NCI-H1436 treated with DMSO at 0.1 percent for 48 hours (cell line): ENCODE measurements at regions not wholly inside any gene's neighbourhood (a gene's known extent, or its start where the extent isn't known, plus 50 kb on each side); places are given as distances from the start of the nearest gene placed in this dataset.
A peak's percentile ranks its signal among the peaks of the same experiment; 100 is the strongest.

Experiments used
- DNase-seq: peaks from one replicate; lab custom pipeline; 2025; lab: John Stamatoyannopoulos, UW

DNA sequence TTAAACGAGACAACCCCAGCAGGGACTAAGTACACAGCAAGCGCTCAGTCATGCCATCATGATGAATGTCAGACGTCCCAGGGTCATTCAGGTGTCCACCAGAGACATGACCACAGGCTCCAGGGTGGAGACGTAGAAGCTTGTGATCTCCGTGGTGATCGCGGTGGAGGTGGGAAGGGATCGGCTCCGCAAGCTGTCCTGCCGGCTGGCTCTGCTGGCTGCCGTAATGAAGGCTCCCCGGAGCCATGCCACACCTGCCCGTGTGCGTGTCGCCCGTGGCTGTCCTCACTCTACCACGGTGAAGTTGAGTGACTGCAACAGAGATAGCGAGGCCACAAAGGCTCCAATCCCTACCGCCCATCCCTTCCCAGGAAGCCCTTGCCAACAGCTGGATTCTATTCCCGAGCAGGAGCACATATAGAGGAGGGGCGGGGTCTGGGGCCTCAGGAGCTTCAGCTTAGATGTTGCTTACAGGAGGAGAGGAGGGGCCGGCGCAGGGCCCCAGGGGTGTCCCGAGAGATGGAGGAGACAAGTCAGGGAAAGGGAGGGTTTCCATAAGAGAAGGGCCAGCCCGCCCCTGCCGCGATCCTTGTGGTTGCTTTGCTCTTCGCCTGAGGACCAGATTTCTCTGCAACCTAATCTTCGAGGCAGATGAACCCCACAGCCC lies 332.6 kb upstream of the SFSWAP start:
- DNase-seq: no peak

DNA sequence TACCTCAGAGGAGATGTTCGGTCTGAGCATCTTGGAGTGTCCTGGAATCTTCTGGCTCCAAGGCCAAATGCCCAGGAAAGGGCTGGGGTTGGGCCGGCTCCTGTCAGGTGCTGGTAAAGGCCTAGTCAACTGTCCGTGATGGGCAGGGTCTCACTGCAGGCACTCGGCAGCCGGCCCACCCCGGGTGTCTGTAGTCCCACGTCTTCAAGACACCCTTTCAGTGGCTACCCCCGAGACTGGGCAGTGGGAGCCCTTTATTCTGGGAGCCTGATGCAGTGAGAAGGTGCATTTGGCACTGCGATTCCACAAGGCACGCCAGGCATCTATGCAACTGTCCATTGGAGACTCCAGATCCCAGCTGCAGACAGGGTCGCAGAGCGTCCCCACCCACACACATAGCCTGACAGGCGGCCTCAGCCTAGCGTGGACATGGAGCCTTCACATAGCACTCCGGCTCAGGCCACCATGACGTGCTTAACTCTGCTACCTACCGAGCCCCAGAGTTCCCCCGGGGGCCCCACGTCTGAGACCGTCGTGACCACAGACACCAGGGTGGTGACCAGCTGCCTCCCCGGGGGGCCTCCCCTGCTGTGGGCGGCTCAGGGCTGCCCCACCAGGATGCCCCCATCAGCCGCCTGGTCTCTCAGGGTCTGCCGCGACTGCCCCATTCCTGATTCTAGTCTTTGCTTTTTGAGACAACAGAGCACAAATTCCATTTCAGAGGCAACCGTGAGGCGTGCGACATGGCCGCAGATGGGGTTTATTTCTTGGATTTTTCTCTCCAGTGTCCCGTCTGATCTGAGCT lies 331.8 kb upstream of the SFSWAP start:
- no peak for DNase-seq

DNA sequence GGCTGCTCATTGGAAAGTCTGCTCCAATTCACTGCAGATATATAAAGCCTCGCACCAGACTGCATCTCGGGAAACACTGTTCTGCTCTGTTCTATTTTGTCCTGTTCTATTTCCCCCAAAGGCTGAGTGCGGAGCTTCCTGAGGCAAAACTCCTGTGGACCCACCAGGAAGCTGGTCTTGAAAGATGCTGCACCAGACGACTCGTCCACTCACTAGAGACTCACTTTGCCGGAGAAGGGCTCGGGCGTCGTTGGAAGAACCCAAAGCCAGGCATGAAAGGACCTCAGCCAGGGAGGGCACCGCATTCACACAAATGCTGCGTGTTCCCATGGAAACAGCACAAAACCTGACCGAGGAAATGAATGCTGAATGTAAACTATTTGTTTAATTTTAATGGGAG lies 331.2 kb upstream of the SFSWAP start:
- no peak for DNase-seq

DNA sequence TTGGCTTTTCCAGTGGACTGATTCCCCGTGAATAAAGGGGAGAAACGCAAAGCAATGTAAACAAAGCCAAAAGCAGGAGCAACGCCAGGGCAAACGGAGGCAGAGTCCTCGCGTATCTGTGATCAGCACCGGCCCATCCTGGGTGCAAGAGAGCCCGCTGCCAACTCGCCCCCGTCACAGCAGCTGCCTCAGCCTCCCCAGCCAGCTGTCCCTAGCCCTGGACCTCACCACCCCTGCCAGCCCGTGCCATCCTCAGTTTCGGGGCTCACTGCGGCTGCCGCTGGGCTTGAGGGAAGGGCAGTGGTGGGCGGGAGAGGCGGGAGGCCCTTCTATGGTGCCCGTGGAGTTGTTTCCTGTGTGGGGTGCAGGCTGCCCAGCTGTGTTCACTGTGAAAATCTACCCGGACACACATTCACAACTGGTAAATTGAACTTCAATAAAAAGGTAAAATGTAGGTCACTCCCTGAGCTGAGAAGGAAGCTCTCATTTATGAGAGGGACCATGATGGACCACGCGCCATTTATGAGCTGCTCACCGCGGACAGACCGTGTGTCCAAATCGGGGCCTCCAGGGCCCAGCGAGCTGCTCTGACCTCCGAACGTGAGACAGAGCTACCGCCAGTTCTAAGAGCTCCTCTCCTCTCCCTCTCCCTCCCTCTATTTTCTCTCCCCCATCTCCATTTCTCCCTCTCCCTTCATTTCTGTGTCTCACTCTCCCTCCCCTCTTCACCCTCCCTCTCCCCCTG lies 330.5 kb upstream of the SFSWAP start:
- DNase-seq: no peak

DNA sequence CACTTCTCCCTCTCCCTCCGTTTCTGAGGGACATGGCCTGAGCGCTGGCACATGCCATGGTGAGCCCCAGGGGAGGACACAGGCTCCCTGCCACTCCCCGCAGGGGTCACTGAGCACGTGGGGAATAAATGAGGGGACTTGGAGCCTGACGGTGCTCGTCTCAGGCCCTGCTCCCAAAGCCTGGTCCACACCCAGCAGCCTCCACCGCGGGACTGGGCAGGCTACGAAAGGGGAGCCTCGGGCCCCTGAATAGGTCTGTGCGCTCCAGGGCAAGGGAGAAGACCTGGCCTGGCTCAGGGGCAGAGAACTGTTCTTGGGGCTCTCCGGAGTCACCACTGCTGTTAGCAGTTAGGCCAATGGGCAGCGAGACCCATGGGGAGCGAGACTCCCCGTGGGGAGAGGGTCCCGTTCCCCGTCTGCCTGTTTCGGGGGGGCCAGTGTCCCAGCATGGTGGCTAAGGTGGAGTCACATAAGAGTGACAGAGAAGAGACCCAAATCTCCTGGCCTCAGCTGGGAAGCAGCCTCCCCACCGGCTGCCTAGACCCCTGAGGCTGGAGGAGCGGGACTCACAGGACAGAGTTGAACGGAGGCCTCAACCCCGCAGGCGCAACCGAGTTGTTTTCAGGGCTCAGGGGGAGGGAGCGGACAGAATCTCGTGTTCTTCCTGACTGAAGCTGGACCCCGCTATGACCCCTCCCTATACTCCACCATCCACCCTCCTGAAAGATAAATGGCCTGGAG lies 329.8 kb upstream of the SFSWAP start:
- no peak for DNase-seq

DNA sequence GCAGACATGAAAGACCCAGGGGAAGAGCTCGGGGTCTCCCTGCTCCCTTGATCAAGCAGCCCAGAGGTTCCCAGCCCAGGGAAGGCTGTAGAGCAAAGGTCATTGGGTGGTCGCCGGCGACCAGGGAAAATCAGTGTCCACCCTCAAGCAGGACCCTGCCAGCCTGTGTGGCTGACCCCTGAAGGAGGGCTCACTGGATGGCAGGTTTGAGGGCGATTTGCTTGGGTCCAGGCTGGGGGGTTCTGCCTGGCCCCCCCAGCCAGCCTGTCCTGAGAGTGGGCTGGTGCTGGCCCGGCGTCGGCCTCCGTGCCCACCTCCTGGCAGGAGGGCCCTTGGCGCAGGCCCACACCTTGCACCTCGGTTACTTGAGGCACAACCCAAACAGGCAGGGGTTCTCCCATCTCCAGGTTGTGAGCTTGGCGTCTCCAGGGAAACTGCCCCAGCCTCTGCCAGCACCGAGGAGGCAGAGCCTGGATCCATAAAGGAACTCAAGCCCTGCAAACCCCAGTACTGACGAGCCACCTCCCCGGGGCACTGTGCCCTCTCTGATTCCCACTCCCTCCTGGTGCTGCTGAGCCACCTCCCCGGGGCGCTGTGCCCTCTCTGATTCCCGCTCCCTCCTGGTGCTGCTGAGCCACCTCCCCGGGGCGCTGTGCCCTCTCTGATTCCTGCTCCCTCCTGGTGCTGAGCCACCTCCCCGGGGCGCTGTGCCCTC lies 329.0 kb upstream of the SFSWAP start:
- no peak for DNase-seq

DNA sequence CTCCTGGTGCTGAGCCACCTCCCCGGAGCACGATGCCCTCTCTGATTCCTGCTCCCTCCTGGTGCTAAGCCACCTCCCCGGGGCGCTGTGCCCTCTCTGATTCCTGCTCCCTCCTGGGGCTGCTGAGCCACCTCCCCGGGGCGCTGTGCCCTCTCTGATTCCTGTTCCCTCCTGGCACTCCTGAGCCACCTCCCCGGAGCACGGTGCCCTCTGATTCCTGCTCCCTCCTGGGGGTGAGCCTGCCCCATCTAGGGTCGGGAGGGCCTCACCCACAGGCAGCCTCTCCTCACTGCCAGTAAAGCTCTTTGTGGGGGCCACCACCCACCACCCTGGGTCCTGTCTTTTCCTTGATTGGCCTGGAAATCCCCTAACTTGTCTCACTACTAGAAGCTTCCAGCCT lies 327.6 kb upstream of the SFSWAP start:
- DNase-seq: no peak

DNA sequence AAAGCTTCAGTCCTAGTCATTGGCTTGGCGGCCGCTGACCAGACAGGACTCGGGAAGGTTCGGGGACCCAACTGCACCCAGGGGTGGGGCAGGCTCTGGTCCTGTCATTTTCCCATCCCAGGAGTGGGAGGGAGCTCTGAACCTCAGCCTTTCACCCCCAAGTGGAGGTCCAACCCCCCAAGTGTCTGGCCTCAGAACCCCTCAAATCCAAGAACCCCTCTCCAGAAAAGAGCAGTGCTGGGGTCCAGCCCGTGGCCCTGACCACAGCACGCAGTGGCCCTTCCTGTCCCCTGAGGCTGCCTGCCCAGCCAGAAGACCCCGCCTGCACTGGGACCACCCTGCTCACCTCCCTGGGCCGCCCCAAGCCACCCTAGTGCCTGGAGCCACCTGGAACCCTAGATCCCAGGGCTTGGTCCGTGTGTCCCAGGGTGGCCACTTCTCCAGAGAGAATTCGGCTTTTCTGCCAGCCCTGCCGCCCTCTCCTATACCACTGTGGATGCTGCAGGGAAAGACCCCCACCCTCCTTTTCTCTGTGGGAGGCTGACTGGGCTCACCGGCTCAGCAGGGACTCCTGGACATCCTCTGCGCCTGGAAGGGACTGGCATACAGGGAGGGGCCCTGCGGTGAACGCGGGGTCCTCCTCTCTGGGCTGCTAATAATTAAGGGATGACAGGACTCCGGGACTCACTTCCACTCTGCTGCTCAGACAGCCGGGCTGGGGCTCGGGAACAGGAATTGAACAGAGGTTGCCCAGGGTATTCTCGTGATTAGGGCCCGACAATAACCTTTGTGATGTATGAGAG lies 326.9 kb upstream of the SFSWAP start:
- DNase-seq: no peak

DNA sequence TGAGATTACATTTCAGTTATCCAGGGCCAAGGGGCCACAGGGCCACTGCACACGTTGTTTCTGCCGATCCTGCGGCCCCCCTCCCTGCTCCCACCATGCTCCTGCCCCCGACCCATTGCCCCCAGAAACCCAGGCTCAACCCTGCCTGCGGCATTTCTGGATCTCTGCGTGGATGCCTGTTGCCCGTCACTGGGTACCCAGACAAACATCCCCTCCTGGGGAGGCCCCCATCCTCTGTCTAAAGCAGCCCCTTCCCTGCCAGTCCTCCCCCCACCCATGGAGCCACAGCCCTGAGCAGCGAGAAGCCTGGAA lies 326.4 kb upstream of the SFSWAP start:
- no peak for DNase-seq

DNA sequence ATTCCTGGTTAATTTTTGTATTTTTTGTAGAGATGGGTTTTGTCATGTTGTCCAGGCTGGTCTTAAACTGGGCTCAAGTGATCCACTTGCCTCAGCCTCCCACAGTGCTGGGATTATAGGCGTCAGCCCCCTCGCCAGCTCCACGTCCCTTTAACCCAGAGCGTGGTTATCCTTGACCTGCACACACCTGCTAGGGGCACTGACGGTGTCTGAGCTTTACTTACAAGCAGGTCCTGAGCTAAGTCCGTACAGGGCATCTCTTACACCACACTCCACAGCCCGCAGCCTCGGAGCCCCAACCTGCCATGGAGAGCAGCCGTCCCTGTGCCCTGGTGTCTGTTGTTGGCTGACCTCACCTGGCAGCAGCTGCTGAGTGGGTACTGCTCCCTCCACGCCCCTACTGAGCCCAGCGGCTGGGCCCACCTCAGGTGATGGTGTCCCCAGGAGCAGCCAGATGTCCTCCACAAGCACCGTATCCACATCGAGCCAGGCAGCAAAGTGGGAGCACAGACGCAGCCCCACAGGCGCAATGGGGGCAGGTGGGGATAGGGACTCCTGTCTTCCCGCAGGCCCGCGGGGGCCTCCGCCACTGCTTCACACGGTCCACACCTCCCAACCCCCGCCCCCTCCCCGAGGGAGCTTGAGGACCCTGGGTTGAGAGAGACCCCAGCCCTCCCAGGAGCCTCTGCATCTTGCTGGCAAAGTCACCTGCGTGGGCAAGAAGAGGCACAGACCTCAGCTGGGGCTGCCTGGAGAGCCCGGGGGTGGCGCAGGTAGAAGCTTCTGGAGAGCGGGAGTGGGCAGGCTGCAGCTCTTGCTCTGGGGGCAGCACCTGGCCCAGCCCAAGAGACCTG lies 325.4 kb upstream of the SFSWAP start:
- DNase-seq: no peak

DNA sequence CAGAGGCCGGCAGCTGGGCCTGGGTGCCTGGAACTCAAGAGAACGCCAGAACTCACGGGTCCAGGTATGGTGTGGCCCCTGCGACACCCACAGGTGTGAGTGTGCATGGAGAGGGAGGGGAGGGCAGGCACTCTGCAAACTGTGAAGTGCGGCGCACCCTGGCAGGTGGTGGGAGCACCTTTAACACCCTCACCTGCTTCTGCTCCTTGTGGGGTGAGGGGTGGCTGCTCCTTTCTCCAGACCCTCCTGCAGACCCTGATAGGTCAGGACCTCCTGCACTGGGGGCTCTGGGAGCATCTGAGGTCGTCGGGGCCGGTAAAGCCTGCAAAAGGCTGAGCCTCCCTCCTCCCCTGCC lies 324.7 kb upstream of the SFSWAP start:
- DNase-seq: no peak

DNA sequence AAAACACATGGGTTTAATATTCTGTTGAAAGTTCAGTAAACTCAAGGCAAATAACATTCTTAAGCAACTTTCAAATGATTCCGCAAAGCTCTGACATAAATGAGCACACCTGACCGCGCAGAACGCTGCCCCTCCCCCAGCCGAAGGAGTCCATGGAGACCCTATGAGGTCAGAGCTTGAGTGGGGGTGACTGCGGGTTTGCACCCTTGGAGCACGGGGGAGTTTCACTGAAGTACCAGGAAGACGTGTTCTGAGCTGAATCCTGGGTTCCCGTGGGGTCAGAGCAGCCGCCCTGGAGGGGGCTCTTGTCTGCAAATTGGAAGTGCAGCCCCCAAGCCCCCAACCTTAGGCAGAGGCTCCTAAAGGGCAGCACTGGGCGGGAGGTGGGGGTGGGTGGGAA lies 324.1 kb upstream of the SFSWAP start:
- no peak for DNase-seq

DNA sequence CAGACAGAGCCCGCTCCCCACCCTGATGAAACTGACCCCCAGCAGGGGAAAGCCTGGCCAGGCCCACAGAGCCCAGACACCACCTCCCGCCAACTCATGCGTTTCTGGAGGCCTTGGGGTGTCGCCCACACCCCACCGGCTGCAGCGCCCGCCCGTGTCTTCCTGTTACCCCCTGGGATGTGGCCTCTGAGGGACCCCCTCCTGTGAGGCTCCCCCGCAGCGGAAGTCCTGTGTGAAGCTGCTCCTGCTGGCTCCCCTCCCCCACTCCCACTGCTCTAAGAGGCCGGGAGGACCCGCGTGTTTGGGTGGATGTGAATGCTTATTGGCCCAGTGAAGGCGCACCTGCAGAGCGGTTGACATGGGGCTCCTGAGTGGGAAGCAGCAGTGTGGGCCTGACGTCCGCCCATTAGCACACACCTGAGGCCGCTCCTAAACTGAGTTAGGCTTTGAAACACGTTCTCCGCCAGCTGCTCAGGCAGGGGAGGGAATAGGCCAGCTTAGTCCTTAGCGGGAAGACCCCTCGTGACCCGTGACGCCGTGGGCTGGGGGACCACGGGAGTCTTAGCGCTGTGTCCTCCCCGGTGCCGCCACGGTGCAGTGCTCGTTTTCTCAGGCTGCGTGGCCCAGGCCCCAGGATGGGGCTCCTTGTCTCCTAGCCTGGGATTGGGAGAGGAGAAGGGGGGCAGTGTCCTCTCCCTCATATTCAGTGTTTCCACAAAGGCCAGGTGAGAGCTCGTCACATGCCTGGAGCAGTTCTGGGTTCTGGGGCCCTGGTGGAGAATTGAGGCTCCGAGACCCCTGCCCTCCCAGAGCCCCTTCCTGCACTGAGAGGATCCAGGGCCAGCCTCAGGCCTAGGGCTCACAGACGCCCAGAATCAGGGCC lies 323.4 kb upstream of the SFSWAP start:
- no peak for DNase-seq

DNA sequence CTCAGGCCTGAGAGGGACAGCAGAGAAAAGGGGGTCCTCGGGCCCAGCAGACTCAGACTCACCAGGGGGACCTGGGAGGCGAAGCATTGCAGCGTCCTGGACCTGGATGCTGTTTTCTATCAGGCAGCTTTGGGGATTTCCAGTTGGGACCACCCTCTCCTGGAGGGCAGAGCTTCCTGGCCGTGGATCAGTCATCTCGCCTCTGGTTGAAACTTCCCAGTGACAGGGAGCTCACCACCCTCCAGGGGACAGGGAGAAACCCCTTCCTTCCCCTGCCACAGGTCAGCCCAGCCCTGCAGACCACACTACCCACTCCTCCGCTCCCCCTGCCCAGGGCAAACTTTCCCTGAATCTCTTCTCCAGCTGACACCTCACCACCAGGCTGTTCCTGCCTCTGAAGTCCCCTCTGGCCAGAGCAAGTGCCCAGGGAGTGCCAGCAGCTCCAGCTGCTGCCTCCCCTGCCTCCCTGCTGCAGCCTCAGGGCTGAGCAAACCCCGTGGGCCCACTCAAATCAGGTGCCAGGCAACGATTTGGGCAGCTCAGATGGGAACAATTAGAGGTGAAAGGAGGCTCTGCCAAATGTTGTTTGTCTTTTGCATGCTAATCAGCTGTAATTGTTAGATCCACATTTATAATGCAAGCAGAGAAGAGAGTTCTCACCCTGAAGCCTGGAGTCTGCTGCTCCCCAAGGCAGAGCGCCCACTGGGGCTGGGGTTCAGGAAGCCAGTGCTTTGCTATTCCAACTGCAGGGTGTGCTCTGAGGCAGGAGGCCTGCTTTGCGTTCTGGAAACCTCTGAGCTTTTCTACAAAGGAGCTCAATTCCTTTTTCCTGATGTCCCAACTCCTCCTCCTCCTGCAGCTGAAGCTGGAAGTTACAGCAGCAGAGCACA lies 322.5 kb upstream of the SFSWAP start:
- DNase-seq: peak; percentile 59

DNA sequence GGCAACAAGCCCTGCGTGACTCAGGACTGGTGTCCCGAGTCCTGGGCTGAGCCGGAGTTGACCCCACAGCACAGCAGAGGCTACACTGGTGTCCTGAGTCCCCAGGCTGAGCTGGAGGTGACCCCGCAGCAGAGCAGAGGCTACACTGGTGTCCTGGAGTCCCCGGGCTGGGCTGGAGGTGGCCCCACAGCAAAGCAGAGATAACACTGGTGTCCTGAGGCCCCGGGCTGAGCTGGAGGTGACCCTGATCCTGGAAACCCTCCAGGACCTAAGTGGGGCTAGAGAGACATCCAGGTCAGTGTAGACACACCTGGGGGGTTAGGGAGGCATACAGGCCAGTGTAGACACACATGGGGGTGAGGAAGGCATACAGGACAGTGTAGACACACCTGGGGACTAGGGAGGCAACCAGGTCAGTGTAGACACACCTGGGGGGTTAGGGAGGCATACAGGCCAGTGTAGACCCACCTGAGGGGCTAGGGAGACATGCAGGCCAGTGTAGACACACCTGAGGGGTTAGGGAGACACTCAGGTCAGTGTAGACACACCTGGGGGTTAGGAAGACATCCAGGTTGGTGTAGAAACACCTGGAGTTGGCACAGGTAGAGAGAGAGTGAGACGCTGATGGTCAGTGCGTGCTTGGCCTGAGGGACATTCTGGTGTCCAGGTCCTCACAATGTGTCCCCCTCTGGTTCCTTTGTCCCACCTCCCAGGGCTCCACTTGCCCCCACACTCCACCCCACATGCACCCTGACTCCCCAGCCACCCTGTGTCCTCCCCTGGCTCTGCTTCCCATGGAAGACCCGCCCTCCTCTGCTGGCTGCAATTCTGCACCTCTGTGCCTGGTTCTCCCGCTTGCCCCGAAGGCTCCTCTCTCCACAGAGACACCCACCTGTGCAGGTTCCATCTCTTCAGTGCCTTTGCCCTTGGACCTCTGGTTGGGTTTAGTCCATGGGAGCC lies 321.6 kb upstream of the SFSWAP start:
- no peak for DNase-seq

DNA sequence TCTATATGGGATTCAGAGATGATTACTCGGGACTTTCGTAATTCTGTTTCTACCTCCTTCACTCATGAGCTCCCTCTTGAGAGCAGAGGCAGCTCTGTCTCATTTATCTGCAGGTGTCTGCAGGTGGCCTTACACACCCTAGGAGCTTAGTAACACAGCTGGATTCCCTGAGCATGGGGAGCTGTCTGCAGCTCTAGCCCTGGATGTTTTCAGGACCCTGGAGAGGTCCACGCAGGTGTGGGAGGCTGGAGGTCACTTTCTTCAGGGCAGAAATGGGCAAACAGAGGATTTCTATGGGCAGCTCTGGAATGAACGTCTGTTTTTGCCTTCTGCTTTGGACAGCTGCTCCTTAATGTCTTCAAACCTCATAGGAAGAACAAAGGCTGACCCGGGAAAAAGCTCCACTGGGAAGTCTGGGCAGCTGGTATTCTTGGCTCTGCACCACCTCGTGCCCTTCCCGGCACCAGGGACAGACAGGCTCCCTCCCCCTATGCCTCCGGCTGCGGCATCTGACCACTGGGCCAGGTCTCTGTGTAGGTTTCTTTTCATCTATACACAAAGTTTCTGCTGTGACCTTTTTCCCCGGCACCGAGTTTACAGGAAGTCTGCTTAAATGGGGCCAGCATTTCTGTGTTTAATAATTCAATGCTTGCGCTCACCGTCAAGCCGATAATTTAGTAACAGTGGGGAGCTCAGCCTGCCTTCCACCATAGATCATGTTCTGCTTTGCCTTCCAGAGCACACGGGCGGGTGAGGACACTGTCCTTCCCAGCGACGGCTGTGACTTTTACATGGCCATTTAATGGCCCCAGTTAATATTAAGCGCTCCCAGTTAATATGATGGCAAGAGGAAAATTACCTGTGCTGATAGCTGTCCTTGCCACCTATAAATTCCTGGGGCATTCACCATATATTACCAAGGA lies 320.2 kb upstream of the SFSWAP start:
- DNase-seq: no peak
